ENCODE measurements at regions not wholly inside any gene's neighbourhood (a gene's known extent, or its start where the extent isn't known, plus 50 kb on each side); places are given as distances from the start of the nearest gene placed in this dataset.

GRCh38 chr9:21561502-21561901, 79.4 kb upstream of the IFNE start:
- no peak for DNase-seq (ENCODE audit: low read depth in 3 of 3, low spot score in 2 of 3)

DNA sequence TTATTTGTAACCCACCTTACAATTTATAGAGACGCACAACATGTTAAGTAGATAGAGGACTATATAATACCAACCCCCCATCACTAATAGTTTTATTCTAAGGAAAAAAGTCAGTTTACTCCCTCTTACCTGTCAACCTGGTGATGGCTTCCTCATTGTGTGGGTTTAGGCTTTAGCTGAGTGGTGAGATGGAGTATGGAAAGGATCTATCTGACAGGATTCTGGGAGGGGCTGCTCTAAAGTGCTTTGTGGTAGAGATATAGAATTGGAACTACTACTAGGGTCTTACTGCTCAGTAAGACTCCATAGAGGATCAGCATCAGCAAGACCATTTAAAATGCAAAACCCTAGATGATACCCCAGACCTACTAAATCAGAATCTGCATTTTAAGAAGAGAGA, 82.1 kb upstream of the IFNE start:
- no peak for DNase-seq (ENCODE audit: low read depth in 3 of 3, low spot score in 2 of 3)

DNA sequence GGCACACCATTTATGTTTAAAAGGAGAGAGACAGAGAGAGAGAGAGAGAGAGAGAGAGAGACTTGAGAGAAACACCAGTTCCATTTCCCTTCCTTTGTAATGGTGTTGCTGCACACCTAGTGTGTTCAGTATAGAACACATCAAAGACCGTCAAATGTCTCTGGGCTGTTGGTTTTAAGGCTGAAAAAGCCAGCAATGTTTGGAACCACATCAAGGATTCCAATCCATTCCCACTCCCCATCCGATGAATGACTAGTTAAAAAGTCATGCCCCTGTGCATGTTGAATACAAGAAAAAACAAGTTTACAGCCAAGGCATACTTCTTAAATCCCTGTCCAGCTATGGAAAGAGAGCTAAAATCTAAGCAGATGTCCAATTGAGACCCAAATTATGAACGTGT, 83.0 kb upstream of the IFNE start:
- DNase-seq (ENCODE audit: low read depth in 3 of 3, low spot score in 2 of 3): no peak

DNA sequence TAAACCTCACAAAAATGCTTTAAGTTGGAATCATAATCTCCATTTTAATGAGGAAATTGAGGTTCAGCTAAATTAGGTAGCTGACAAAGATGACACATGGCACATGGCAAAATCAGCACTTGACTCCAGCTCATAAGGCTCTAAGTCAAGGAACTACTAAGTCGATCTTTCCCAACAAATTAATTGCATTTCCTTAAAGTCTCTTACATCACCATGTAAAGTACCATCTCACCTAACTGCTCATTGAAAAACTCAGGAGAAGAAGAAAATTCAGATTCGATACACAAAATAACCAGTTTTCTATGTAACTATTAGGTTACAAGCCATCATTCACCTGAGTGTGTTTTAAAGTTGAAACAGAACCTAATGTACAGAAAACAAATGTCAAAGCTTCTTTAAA, 85.8 kb upstream of the IFNE start:
- no peak for DNase-seq (ENCODE audit: low read depth in 3 of 3, low spot score in 2 of 3)

DNA sequence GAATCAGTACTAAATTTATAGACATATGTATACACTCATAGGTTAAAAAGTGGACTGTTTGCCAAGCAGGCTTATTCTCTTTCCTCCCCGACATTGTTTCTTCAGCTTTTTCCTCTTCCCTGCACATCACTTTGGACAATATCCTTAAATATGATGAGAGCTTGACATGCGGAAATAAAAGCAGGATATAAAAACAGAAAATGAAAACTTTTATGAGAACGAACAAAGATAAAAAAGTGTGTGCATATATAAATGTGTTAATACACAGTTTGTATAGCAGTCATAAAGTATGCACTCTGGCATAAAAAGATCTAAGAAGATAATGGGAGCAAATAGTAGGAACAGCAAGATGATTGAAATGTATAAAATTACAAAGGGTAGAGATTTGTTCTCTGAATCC, 86.4 kb upstream of the IFNE start:
- DNase-seq (ENCODE audit: low read depth in 3 of 3, low spot score in 2 of 3): no peak

GRCh38 chr9:21569721-21570120, 87.6 kb upstream of the IFNE start:
- DNase-seq (ENCODE audit: low read depth in 3 of 3, low spot score in 2 of 3): no peak

- no peak for DNase-seq (ENCODE audit: low read depth in 3 of 3, low spot score in 2 of 3)
Observed at GRCh38 chr9:21570643-21571275, 88.6 kb upstream of the IFNE start.

DNA sequence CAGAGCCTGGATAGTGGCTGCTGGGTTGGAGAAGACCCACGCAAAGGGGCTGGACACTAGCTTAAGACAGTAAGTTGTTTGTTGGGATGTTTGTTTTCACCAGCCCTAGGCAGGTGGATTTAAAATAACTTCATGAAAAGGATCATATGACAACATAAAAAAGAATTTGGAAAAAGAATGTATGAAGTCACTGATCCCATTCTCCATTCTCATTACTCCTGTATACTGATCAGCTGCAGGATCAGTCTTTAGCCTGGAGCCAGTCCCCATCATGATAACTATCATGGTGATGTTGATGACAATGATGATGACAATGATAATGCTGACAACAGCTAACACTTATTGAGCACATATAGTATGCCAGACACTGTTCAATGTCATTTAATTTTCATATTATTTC, 92.1 kb upstream of the IFNE start:
- DNase-seq (ENCODE audit: low read depth in 3 of 3, low spot score in 2 of 3): no peak

- no peak for DNase-seq (ENCODE audit: low read depth in 3 of 3, low spot score in 2 of 3)
Observed at GRCh38 chr9:21576331-21577189, 94.4 kb upstream of the IFNE start.

DNA sequence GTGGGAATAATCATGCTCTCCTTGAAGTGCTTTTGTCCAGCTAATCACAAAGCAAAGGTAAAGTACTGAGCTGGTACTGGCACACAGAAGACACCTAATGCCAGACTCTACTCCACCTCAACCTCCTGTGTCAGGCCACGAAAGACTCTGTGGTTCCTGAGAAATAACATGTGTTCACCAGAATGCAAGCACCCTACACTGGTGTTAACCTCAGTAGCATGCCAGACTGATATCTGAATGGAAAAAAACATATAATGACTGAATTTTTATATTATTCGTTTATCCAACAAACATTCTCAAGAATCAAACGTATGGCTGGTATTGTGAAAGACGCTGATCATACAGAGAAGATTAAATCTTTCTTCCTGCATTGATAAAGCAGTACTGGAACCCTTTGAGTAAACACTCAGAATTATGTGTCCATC, 97.1 kb upstream of the IFNE start:
- no peak for DNase-seq (ENCODE audit: low read depth in 3 of 3, low spot score in 2 of 3)

- DNase-seq (ENCODE audit: low read depth in 3 of 3, low spot score in 2 of 3): no peak
Observed at GRCh38 chr9:21579743-21580142, 97.6 kb upstream of the IFNE start.

DNA sequence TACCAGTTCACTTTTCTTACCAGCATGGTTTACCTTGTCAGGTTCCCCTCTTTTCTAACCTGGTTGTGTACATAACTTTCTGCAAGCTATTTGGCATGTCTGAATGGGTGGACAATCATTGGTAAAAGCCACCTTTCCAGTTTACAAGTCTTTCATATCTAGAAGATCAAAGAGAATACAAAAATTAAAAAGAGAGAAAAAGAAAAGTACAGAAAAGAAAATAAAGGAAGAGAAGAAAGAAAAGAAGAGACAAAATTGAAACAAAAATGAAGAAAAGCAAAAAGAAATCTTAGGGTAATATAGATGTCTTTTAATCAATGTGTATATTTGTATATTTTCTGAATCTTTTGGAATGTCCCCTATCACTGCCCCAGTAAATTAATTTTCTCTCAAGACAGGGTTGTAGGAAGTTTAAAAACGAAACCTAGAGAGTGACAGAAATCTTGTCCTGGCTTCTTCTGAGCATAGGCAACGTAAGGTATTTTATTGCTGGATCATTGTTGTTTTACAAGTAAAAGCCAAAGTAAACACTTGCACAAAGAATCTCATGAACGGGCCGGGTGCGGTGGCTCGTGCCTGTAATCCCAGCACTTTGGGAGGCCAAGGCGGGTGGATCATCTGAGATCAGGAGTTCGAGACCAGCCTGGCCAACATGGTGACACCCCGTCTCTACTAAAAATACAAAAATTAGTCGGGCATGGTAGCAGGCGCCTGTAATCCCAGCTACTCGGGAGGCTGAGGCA, 98.7 kb upstream of the IFNE start:
- no peak for DNase-seq (ENCODE audit: low read depth in 3 of 3, low spot score in 2 of 3)

DNA sequence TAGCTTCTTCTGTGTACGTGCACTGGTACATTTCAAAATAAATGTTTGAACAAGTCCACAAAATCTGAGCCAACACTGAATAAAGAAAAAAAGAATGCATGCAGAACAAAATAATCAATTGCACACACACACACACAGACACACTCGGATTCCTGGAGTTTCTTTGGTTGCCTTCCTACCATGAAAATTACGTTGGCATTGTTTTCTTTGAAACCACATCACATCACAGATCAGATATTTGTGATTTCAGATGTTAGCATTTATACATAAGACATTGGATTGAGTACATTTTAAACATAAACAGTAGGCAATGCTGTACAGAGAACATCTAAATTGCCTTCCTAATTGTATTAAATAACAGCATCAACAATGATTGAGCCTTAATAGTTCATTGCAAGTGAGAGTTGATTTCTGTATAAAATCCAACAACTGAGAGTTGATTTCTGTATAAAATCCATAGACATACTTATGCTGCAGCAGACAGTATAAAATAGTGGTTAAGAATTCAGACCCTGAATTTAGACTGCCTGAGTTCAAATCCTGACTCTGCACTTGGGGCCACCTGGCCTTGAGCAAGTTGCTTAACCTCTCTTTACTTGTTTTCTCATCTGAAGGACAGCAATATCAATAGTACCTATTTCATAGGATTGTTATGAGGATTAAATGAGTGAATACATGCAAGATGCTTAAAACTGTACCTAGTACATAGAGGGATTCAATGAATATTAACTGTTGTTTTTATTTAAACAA, 101.7 kb upstream of the IFNE start:
- no peak for DNase-seq (ENCODE audit: low read depth in 3 of 3, low spot score in 2 of 3)

- no peak for DNase-seq (ENCODE audit: low read depth in 3 of 3, low spot score in 2 of 3)
Observed at GRCh38 chr9:21584890-21585289, 102.8 kb upstream of the IFNE start.

GRCh38 chr9:21585756-21586752, 103.9 kb upstream of the IFNE start:
- no peak for DNase-seq (ENCODE audit: low read depth in 3 of 3, low spot score in 2 of 3)

GRCh38 chr9:21589344-21590056, 107.4 kb upstream of the IFNE start:
- no peak for DNase-seq (ENCODE audit: low read depth in 3 of 3, low spot score in 2 of 3)

DNA sequence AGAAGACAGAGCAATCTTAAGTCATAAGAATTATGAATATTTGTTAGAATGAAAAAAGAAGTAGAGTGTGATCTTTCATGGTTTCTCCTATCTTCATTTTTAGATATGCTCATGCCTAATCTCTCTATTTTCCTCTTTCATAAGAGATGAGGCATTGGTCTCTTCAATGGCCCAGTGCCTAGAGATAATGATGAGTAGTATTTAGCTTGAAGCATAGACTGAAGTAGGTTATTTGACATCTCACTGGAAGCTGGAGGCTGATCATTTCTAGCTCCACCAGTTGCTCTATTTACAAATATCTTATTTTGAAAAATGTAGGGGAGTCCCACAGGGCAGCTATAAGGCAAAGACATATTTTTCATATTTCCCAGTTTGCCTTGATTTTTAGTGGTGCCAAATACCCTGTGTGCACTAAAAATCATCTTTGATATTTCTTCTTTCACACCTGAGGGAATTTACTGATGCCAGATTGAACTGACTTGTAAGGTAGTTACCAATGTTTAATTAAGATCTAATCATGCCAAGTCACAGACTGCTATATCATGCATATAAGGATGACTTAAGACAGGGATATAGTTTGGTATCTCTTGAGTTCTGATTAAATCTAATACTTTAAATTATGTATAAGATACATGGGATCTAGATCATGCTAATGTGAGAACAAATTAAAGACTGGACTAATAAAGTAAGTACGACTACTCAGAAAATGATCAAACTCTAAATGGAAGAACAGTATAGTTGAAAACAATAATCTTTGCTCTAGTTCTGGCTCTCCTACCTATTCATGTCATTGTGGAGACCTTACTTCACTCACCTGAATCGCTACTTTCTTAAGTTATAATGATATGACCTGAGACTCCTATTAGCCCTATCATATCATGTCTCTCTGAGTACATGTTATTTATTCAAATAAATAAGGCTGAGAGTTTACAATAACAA, 108.2 kb upstream of the IFNE start:
- DNase-seq (ENCODE audit: low read depth in 3 of 3, low spot score in 2 of 3): no peak

Data from right renal cortex interstitium (tissue), 3 donors.